ENCODE measurements at regions not wholly inside any gene's neighbourhood (a gene's known extent, or its start where the extent isn't known, plus 50 kb on each side); places are given as distances from the start of the nearest gene placed in this dataset.

DNA sequence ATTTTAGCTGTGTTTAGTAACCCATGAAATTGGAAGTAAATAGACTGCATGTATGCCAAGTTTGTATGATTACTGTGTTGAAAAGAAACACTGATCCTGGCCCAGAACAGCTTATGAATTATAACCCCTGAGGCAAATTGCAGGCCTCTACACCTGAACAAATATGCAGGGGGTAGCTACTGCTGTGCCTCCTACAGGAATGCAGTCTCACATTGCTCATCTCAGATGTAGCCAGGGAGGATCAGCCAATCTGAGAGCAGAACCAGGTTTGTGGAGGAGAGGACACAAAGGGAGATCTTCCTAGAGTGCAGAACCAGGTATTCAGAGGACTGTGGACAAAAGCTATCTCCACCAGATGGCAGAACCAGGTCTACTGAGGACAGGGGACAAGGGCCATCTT lies 442.2 kb upstream of the DDI1 start:
- no peak overlapping the region for H3K27ac ChIP-seq
- no peak for TF ChIP-seq ZFX (IDR thresholded peaks at IDR 0.05)
- TF ChIP-seq, protein P1, sequence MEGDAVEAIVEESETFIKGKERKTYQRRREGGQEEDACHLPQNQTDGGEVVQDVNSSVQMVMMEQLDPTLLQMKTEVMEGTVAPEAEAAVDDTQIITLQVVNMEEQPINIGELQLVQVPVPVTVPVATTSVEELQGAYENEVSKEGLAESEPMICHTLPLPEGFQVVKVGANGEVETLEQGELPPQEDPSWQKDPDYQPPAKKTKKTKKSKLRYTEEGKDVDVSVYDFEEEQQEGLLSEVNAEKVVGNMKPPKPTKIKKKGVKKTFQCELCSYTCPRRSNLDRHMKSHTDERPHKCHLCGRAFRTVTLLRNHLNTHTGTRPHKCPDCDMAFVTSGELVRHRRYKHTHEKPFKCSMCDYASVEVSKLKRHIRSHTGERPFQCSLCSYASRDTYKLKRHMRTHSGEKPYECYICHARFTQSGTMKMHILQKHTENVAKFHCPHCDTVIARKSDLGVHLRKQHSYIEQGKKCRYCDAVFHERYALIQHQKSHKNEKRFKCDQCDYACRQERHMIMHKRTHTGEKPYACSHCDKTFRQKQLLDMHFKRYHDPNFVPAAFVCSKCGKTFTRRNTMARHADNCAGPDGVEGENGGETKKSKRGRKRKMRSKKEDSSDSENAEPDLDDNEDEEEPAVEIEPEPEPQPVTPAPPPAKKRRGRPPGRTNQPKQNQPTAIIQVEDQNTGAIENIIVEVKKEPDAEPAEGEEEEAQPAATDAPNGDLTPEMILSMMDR (conservative IDR thresholded peaks at IDR 0.05), result no peak

DNA sequence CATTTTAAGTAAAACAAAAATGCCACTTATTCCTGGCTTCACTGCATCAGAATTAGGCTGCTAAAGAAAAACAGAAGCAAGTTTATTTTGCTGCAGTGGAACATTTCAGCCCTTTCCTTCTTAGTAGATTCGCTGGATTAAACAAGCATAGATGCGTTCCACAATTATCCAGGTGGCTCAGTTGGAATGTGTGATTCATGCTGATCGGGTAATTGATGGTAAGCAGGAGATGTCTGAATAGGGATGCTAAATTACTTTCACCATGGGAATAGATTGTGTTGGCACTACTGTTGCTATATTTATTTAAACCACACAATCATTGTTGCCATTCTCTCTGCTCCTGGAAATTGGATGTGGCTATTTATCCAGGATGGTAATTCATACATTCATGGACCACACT lies 440.1 kb upstream of the DDI1 start:
- H3K27ac ChIP-seq, result no peak overlapping the region
- TF ChIP-seq ZFX (IDR thresholded peaks at IDR 0.05), result no peak
- TF ChIP-seq, protein P1 (conservative IDR thresholded peaks at IDR 0.05), result no peak

DNA sequence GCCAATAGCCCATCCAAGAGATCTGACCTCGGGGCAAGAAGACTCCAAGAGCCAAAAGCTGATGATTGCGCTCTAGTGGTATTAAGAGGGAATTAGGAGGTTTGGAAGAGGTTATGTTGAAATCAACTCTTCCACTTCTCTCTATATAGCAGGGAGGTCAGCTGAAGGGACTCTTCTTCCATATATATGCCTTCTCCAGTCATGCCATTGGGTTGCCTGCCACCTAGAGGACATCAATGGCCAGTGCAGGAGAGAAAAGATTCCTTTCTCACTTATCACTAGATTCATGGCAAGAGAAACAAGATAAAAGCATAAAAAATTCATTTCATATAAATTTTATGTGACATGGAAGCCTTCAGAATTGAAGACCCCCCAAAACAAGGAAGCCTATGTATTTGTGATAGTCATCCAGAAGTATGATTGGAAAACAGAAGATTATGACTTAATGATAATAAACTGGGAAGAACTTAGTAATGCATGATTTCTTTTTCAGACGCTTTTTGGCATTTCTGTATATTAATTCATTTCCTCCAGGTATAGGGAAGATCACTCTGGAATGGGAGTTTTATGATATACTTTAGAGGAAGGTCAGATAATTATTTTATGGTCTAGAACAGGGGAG lies 435.1 kb upstream of the DDI1 start:
- H3K27ac ChIP-seq, result no peak overlapping the region
- TF ChIP-seq, protein P1 (conservative IDR thresholded peaks at IDR 0.05), result peak; percentile 95
- TF ChIP-seq ZFX (IDR thresholded peaks at IDR 0.05), result no peak

DNA sequence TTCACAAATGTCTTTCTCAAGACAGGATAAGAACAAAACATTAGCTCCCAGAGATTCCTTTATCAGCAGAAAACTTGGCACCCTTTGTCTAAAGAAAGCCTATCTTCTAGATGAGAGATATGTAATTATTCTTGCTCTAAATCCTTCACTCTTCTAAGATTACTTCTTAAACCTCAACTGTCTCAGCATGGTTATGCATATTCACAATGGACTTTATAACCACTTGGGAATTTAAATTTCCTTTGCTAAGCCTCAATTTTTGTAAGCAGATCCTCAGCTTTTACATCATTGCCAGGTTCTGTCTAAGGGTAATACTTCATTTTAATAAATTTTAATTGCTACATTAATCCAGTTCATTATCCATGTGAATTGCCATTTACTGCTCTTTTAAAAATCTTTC lies 433.6 kb upstream of the DDI1 start:
- H3K27ac ChIP-seq, result no peak overlapping the region
- TF ChIP-seq, protein P1 (conservative IDR thresholded peaks at IDR 0.05), result no peak
- TF ChIP-seq ZFX (IDR thresholded peaks at IDR 0.05), result no peak

DNA sequence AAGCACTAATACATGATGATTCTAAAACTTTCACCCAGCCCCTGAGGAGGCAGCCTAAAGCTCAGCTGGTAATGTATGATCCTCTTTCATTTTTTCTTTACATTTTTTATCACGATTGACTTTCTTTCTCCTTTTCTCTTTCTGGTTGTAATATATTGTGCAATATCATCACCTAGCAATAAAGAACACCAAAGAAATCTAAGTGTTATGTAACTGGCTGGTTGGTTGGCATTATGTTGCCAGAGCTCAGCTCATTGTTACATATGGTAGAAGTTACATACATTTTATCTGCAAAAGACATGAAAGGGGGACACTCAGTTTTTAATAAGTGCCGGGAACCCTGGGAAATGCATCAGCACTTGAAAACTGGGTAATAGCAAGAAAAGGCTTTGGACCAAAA lies 432.1 kb upstream of the DDI1 start:
- H3K27ac ChIP-seq, result no peak overlapping the region
- no peak for TF ChIP-seq ZFX (IDR thresholded peaks at IDR 0.05)
- TF ChIP-seq, protein P1 (conservative IDR thresholded peaks at IDR 0.05), result no peak

DNA sequence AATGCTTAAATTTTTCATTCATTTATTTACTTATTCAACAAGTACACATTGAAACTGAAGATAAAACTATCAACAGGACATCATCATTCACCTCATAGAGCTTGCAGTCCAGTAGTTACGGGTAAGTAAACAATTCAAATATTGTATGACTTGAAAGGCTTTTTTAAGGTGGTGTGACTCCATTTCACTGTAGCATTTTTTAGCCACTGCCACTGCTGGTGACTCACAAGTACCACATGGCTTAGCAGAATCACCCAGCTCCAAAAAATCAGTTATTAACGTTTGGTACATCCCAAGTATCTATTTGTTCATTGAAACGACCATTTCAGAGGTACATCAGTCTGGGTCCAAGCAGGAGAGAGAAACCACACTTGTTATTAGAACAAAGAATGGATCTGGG lies 427.9 kb upstream of the DDI1 start:
- H3K27ac ChIP-seq, result no peak overlapping the region
- no peak for TF ChIP-seq ZFX (IDR thresholded peaks at IDR 0.05)
- TF ChIP-seq, protein P1 (conservative IDR thresholded peaks at IDR 0.05), result no peak

DNA sequence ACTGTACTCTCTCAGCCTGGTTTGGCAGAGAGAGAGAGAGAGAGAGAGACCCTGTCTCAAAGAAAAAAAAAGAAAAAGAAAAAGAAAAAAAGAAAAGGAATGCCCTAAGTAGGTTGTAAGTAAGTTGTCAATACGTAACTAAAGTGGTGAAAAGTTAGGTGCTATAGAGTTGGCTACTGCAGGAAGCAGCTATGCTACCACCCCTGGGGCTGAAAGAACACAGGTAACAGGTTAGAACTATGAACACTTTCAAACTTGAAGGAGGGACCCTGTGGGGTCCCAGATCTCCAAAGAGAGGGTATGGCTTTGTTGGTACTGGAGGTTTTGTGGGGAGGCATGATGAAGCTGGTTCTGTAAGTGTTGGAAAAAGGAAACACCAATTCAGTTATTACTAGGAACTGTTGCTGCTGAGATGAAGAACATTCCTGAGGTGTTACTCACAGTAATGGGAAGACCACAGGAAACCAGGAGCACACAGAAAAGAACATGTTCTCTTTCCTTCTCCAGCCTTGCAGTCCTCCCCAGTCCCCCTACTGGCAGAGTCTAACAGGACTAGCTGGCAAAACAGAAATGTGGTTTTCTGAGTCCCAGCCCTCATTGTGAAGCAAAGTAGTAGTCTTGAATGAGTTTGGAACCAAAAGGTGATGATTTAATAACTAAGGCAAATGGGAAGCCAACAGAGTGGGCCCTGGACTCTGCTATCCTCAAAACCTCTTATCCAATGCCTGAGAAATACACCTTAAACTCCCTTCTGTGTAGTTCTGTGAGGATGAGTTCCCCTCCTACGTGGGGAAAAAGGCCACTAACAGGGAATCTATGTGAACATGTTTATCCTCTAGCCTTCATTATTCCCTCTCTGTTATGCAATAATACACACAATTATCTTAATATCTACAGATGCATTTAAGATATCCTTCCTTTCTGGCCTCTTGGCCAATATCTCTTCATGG lies 427.0 kb upstream of the DDI1 start:
- no peak overlapping the region for H3K27ac ChIP-seq
- no peak for TF ChIP-seq ZFX (IDR thresholded peaks at IDR 0.05)
- TF ChIP-seq, protein P1 (conservative IDR thresholded peaks at IDR 0.05), result peak; percentile 43
